Transverse colon (tissue), 3 donors: ENCODE measurements at regions not wholly inside any gene's neighbourhood (a gene's known extent, or its start where the extent isn't known, plus 50 kb on each side); places are given as distances from the start of the nearest gene placed in this dataset.

Source experiments
- POLR2A ChIP-seq: fragments of 450-650 bp; IDR thresholded peaks from one replicate; pipeline ENCODE4 v1.6.1; 2016; ENCODE audit warnings: antibody characterized with exemption, mild to moderate bottlenecking, moderate library complexity
- TF ChIP-seq, protein P1 (sequence below), 5 experiments: fragments of 200-600 bp in 3 of 5; fragments of 450-650 bp in 2 of 5; sonication (generic) in 3 of 5; IDR thresholded peaks; 1 replicate in 2 of 5; 2 replicates in 3 of 5; pipeline ENCODE4 v1.5.1; 2016 to 2017; ENCODE audit warnings: antibody characterized with exemption in 5 of 5, inconsistent platforms in 3 of 5, mild to moderate bottlenecking in 2 of 5, moderate library complexity in 1 of 5

DNA sequence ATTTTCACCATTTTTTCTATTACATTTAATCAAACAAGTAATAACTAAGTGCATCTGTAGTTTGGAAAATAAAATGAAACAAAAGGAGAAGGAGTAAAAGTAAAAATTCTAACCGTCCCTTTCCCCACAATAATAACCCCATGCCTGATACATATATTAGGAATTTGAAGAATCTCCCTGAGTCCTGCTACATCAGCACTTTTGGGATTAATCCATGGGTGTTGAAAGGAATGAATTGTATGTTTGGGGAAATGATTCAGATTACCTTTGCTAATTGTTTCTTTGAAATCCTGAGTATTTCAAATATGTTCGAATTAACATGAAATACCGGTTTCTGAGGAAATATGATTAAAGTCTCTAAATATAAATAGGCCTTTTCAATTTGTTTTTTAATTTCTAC, 648.0 kb downstream of the CDY2B start:
- TF ChIP-seq, protein P1, sequence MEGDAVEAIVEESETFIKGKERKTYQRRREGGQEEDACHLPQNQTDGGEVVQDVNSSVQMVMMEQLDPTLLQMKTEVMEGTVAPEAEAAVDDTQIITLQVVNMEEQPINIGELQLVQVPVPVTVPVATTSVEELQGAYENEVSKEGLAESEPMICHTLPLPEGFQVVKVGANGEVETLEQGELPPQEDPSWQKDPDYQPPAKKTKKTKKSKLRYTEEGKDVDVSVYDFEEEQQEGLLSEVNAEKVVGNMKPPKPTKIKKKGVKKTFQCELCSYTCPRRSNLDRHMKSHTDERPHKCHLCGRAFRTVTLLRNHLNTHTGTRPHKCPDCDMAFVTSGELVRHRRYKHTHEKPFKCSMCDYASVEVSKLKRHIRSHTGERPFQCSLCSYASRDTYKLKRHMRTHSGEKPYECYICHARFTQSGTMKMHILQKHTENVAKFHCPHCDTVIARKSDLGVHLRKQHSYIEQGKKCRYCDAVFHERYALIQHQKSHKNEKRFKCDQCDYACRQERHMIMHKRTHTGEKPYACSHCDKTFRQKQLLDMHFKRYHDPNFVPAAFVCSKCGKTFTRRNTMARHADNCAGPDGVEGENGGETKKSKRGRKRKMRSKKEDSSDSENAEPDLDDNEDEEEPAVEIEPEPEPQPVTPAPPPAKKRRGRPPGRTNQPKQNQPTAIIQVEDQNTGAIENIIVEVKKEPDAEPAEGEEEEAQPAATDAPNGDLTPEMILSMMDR (IDR thresholded peaks at IDR 0.05), result no peak
- no peak for TF ChIP-seq POLR2A
